GM03348 (cell line): ENCODE measurements at regions not wholly inside any gene's neighbourhood (a gene's known extent, or its start where the extent isn't known, plus 50 kb on each side); places are given as distances from the start of the nearest gene placed in this dataset.

Source experiments
- DNase-seq: peaks from one replicate; pipeline ENCODE4 v3.0.0; 2012; ENCODE audit warnings: low spot score

GRCh38 chr6:56377295-56377694, 129.9 kb upstream of the COL21A1 start:
- DNase-seq = no peak

- no peak for DNase-seq
These were observed 128.4 kb upstream of the COL21A1 start for GRCh38 chr6:56375806-56376205.

- peak; percentile 76 for DNase-seq
These were observed 127.5 kb upstream of the COL21A1 start for GRCh38 chr6:56374841-56375369.

- no peak for DNase-seq
These were observed 125.1 kb upstream of the COL21A1 start for GRCh38 chr6:56372406-56372995.

- DNase-seq = peak; percentile 70
These were observed 123.3 kb upstream of the COL21A1 start for GRCh38 chr6:56370561-56371211.

GRCh38 chr6:56370127-56370540, 122.8 kb upstream of the COL21A1 start:
- peak; percentile 57 for DNase-seq

GRCh38 chr6:56368491-56368890, 121.1 kb upstream of the COL21A1 start:
- no peak for DNase-seq

GRCh38 chr6:56366141-56366852, 118.9 kb upstream of the COL21A1 start:
- DNase-seq = no peak

- DNase-seq = peak; percentile 43
These were observed 117.5 kb upstream of the COL21A1 start for GRCh38 chr6:56364827-56365339.

- no peak for DNase-seq
These were observed 117.0 kb upstream of the COL21A1 start for GRCh38 chr6:56364431-56364826.

- no peak for DNase-seq
These were observed 116.5 kb upstream of the COL21A1 start for GRCh38 chr6:56363796-56364430.

GRCh38 chr6:56361812-56362211, 114.4 kb upstream of the COL21A1 start:
- no peak for DNase-seq

- peak; percentile 66 for DNase-seq
These were observed 112.0 kb upstream of the COL21A1 start for GRCh38 chr6:56359201-56359899.

GRCh38 chr6:56357616-56358373, 110.4 kb upstream of the COL21A1 start:
- DNase-seq = peak; percentile 21

- DNase-seq = peak; percentile 42
These were observed 109.0 kb upstream of the COL21A1 start for GRCh38 chr6:56356426-56356825.

GRCh38 chr6:56353860-56354259, 106.5 kb upstream of the COL21A1 start:
- no peak for DNase-seq

GRCh38 chr6:56350628-56351260, 103.4 kb upstream of the COL21A1 start:
- no peak for DNase-seq

- no peak for DNase-seq
These were observed 101.8 kb upstream of the COL21A1 start for GRCh38 chr6:56349194-56349593.

- no peak for DNase-seq
These were observed 101.2 kb upstream of the COL21A1 start for GRCh38 chr6:56348578-56348977.

- peak; percentile 32 for DNase-seq
These were observed 100.1 kb upstream of the COL21A1 start for GRCh38 chr6:56347526-56347925.
